ENCODE measurements at regions not wholly inside any gene's neighbourhood (a gene's known extent, or its start where the extent isn't known, plus 50 kb on each side); places are given as distances from the start of the nearest gene placed in this dataset.
"Not testable (repeated sequence)": the region's sequence is repeated elsewhere in the genome, so short reads cannot be mapped to it uniquely, and the experiment has no call there.

DNA sequence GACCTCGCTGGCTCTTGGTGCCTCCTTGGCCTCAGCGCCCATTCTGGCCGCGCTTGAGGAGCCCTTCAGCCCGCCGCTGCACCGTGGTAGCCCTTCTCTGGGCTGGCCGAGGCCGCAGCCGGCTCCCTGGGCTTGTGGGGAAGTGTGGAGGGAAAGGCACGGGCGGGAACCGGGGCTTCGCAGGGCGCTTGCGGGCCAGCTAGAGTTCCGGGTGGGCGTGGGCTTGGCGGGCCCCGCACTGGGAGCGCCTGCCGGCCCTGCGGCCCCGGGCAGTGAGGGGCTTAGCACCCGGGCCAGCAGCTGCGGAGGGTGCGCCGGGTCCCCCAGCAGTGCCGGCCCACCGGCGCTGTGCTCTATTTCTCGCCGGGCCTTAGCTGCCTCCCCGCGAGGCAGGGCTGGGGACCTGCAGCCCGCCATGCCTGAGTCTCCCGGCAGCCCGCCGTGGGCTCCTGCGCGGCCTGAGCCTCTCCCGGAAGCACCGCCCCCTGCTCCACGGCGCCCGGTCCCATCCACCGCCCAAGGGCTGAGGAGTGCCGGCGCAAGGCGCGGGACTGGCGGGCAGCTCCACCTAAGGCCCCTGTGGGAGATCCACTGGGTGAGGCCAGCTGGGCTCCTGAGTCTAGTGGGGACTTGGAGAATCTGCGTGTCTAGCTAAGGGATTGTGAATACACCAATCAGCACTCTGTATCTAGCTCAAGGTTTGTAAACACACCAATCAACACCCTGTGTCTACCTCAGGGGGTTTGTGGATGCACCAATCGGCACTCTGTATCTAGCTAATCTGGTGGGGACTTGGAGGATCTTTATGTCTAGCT, 141.1 kb downstream of the SLCO4C1 start:
- not testable (repeated sequence) for H3K4me3 ChIP-seq (ENCODE audit: low read depth, low read length); DNase-seq (ENCODE audit: low read depth, low spot score)

DNA sequence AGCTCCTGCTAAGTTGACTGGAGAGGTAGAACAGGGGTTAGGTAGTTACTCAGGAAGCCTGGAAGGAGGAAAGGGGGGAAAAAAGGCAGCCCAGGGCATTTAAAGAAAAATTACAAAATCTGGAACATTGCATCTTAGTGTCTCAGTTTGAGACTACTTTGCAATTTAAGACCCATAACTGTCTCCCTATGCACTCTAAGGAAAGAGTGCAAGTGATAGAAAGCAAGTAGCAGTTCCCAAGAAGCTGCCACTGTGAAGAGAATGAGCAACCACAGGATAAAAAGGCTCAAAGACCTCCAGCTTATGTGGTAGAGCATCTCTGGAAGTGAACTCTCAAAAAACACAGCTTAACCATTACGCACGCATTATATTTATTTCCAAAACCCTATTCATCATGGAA, 141.8 kb downstream of the SLCO4C1 start:
- in situ Hi-C loops (cut with HindIII; ENCODE audit: low sequenced_read_pairs) = no loop called here
- TF ChIP-seq, protein P1, sequence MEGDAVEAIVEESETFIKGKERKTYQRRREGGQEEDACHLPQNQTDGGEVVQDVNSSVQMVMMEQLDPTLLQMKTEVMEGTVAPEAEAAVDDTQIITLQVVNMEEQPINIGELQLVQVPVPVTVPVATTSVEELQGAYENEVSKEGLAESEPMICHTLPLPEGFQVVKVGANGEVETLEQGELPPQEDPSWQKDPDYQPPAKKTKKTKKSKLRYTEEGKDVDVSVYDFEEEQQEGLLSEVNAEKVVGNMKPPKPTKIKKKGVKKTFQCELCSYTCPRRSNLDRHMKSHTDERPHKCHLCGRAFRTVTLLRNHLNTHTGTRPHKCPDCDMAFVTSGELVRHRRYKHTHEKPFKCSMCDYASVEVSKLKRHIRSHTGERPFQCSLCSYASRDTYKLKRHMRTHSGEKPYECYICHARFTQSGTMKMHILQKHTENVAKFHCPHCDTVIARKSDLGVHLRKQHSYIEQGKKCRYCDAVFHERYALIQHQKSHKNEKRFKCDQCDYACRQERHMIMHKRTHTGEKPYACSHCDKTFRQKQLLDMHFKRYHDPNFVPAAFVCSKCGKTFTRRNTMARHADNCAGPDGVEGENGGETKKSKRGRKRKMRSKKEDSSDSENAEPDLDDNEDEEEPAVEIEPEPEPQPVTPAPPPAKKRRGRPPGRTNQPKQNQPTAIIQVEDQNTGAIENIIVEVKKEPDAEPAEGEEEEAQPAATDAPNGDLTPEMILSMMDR (IDR thresholded peaks at IDR 0.05; ENCODE audit: low read depth, low read length) = no peak
- DNase-seq (ENCODE audit: low read depth, low spot score) = no peak
- no peak overlapping the region for H3K4me3 ChIP-seq (ENCODE audit: low read depth, low read length)

More for the DNA sequence above, 141.1 kb downstream of the SLCO4C1 start:
- in situ Hi-C loops (cut with HindIII; ENCODE audit: low sequenced_read_pairs) = not testable (repeated sequence)

DNA sequence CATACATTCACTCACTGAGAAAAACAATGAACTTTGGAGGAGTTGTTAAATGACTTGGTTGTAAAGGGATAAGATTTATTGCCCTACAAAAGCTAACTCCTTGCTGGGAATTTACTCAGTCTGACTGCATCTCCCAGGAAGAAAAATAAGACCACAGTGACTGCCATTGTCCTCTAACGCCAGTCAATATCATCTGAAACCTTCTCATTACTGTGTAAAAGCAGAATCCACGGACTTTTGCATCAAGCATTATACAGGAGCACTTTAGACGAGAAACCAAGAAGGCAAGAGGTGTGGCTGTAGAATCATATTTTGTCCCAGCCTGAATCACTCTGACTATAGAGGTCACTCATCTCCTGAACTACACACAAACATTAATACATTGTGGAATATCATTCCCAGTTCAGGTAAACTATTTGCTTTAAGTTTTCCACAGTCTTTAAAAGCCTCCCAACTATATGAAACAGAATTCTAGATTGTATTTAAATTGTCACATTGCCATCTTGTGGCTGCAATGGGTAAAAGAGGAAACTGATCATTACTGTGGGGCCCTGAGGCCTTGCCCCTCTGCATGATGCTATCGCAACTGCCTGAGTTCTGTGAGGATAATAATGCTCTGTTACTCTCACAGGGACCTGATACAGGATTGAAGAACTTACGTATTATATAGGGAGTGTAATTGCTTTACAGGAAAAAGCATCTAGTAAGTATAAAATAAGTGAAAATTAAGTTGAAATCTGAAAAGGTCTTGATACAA, 142.9 kb downstream of the SLCO4C1 start:
- DNase-seq (ENCODE audit: low read depth, low spot score) = peak; percentile 34
- H3K4me3 ChIP-seq (ENCODE audit: low read depth, low read length) = no peak overlapping the region
- TF ChIP-seq, protein P1 (IDR thresholded peaks at IDR 0.05; ENCODE audit: low read depth, low read length) = peak; percentile 29
- in situ Hi-C loops (cut with HindIII; ENCODE audit: low sequenced_read_pairs) = no loop called here

DNA sequence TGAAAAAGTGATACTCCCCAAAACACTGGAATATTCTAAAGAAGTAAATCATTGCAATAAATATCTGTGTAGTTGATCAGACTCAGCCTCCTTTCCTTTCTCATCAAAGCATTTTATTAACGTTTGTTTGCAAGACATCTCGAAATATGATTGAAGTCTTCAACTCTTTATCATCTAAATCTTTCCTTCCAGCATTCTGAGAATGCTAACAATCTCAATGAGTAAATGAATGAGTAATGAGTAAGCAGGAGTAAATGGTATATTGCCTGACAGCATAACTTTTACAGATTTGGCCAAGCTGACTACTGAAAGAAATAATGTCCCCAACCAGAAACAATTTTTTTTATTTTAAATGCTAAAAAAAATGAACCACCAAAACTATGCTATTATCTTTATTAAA, 157.1 kb downstream of the SLCO4C1 start:
- H3K4me3 ChIP-seq (ENCODE audit: low read depth, low read length) = no peak overlapping the region
- TF ChIP-seq, protein P1 (IDR thresholded peaks at IDR 0.05; ENCODE audit: low read depth, low read length) = no peak
- DNase-seq (ENCODE audit: low read depth, low spot score) = no peak
- in situ Hi-C loops (cut with HindIII; ENCODE audit: low sequenced_read_pairs) = no loop called here

DNA sequence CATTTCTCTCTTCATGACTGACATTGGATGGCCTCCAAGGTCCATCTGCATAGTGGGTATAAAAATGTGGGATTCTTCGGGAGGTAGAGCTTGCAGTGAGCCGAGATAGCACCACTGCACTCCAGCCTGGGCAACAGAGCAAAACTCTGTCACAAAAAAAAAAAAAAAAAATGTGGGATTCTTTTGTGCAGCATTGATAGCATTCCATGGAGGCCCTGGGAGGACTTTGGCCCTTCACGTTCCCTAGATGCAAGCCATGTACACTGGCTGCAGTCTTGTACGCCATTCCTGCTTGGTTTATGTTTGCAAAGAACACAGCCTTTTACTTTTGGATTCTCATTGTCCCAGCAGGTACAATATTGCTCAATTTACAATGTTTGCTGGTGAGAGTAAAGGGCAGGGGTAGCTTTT, 157.8 kb downstream of the SLCO4C1 start:
- H3K4me3 ChIP-seq (ENCODE audit: low read depth, low read length) = no peak overlapping the region
- no peak for DNase-seq (ENCODE audit: low read depth, low spot score)
- TF ChIP-seq, protein P1 (IDR thresholded peaks at IDR 0.05; ENCODE audit: low read depth, low read length) = no peak
- in situ Hi-C loops (cut with HindIII; ENCODE audit: low sequenced_read_pairs) = no loop called here

DNA sequence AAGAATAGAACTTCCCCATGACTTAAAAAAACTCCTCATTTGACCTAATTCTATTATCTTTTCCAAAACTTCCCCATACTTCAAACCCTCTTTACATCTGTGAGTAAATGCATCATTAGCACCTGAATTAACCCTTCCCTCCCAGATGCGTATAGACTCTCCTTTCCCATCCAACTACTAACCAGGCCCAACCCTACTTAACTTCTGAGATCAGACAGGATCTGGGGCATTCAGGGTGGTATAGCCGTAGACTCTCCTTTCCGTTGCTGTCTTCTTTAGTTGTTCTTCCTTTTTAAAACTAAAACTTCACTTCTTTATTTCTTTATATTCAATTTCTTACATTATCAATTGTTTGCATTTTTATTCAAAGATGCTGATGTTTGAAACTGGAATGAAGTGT, 165.2 kb downstream of the SLCO4C1 start:
- in situ Hi-C loops (cut with HindIII; ENCODE audit: low sequenced_read_pairs) = no loop called here
- no peak for DNase-seq (ENCODE audit: low read depth, low spot score)
- TF ChIP-seq, protein P1 (IDR thresholded peaks at IDR 0.05; ENCODE audit: low read depth, low read length) = no peak
- no peak overlapping the region for H3K4me3 ChIP-seq (ENCODE audit: low read depth, low read length)

DNA sequence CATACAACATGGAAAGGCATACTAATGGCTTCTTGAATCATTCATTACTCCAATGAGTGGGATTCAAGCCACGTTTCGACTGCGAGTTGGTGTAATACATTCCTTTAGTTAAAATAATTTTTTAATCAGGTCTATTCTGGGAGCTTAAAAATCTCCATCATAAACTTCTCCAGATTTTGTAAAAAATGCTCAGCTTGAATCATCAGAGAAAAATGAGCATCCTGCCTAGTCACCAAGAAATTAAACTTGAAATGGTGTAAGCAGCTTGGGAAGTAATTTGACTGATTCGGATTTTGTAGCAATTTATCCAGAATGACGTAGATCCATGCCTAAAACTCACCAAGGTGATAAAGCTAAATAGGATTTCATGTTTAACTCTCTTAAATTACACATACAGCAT, 165.7 kb downstream of the SLCO4C1 start:
- in situ Hi-C loops (cut with HindIII; ENCODE audit: low sequenced_read_pairs) = no loop called here
- TF ChIP-seq, protein P1 (IDR thresholded peaks at IDR 0.05; ENCODE audit: low read depth, low read length) = no peak
- no peak for DNase-seq (ENCODE audit: low read depth, low spot score)
- H3K4me3 ChIP-seq (ENCODE audit: low read depth, low read length) = no peak overlapping the region

All from astrocyte of the spinal cord (primary cell).